Vagina (tissue), 2 donors: ENCODE measurements at regions not wholly inside any gene's neighbourhood (a gene's known extent, or its start where the extent isn't known, plus 50 kb on each side); places are given as distances from the start of the nearest gene placed in this dataset.

ENCODE experiments used
- CTCF ChIP-seq, 3 experiments: fragments of 450-650 bp in 2 of 3; fragments of 200-600 bp in 1 of 3; sonication (generic) in 1 of 3; IDR thresholded peaks; one replicate each; pipeline ENCODE4 v1.5.1; 2017 to 2019; ENCODE audit warnings: antibody characterized with exemption in 3 of 3, mild to moderate bottlenecking in 2 of 3, moderate library complexity in 2 of 3
- POLR2A ChIP-seq, 2 donors: fragments of 450-650 bp; IDR thresholded peaks; one replicate each; pipeline ENCODE4 v1.6.1; 2017; ENCODE audit warnings: antibody characterized with exemption in 2 of 2, mild to moderate bottlenecking in 2 of 2, moderate library complexity in 2 of 2
- POLR2AphosphoS5 ChIP-seq, 2 donors: sonication (generic); formaldehyde crosslinking; IDR thresholded peaks; one replicate each; pipeline ENCODE4 v1.9.0; 2017; ENCODE audit warnings: antibody characterized with exemption in 2 of 2, mild to moderate bottlenecking in 2 of 2, low read depth in 1 of 2; ENCODE audit not compliant: insufficient read depth in 1 of 2

- no peak for TF ChIP-seq CTCF (IDR thresholded peaks at IDR 0.05)
- no peak for TF ChIP-seq POLR2AphosphoS5 (IDR thresholded peaks at IDR 0.05; ENCODE audit: insufficient read depth in 1 of 2, low read depth in 1 of 2)
- TF ChIP-seq POLR2A (IDR thresholded peaks at IDR 0.05): no peak
Observed at GRCh38 chr6:115750292-115750691, 310.4 kb downstream of the FRK start.
